ENCODE measurements at regions not wholly inside any gene's neighbourhood (a gene's known extent, or its start where the extent isn't known, plus 50 kb on each side); places are given as distances from the start of the nearest gene placed in this dataset.

- no peak for TF ChIP-seq FOSL1 (IDR thresholded peaks at IDR 0.05; ENCODE audit: low read depth)
- no peak for TF ChIP-seq REST (IDR thresholded peaks at IDR 0.05; ENCODE audit: low read depth)
- TF ChIP-seq CTCF (IDR thresholded peaks at IDR 0.05 in 2 of 3, conservative IDR thresholded peaks at IDR 0.05 in 1 of 3; ENCODE audit: borderline replicate concordance in 1 of 3, insufficient read depth in 1 of 3, low read depth in 2 of 3, low read length in 2 of 3) = no peak
- TF ChIP-seq SP1 (IDR thresholded peaks at IDR 0.05; ENCODE audit: low read depth) = no peak
Measured at GRCh38 chr6:23370051-23370450, 756.0 kb upstream of the NRSN1 start.
